HFFc6 (cell line): ENCODE measurements at regions not wholly inside any gene's neighbourhood (a gene's known extent, or its start where the extent isn't known, plus 50 kb on each side); places are given as distances from the start of the nearest gene placed in this dataset.

ENCODE experiments used
- DNase-seq: peaks from one replicate; pipeline ENCODE4 v3.0.0-alpha.2; 2018
- H3K27ac Mint-ChIP-seq: 2 replicates; pipeline ENCODE4 v1.8.0; 2020; ENCODE audit warnings: mild to moderate bottlenecking, mixed read lengths
- H3K27me3 Mint-ChIP-seq: 2 replicates; pipeline ENCODE4 v1.8.0; 2021; ENCODE audit warnings: mild to moderate bottlenecking, moderate library complexity, mixed read lengths; ENCODE audit not compliant: insufficient read depth
- H3K36me3 Mint-ChIP-seq: 2 replicates; pipeline ENCODE4 v1.8.0; 2021; ENCODE audit warnings: low read depth, mixed read lengths
- H3K4me1 Mint-ChIP-seq: 2 replicates; pipeline ENCODE4 v1.8.0; 2020; ENCODE audit warnings: low read depth, mixed read lengths
- H3K4me3 Mint-ChIP-seq: 2 replicates; pipeline ENCODE4 v1.8.0; 2020; ENCODE audit warnings: mild to moderate bottlenecking, moderate library complexity, mixed read lengths
- H3K9me3 Mint-ChIP-seq: 2 replicates; pipeline ENCODE4 v1.8.0; 2020; ENCODE audit warnings: mild to moderate bottlenecking, mixed read lengths
- CTCF ChIP-seq: fragments of 200-600 bp; sonication (generic); IDR thresholded peaks from 2 replicates; pipeline ENCODE4 v1.5.0; 2021; ENCODE audit warnings: antibody characterized with exemption, mild to moderate bottlenecking

DNA sequence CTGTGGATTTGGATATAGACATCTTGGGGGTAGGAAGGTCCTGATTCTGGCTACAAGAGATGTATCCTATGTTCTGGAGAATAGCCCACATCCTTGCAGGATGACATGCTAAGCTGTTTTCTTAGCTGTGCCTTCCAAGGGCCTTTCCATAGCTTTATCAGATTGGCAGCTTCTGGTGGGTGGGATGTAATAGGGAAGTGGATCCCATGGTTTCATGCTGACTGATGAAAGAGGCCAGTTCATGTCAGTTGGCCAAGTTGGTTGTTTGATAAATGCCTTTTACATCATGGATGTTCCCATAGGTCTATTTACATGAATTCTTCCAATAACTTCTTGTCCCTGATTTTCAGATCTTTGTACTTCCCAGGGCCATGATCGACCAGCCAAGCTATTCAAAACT lies 169.1 kb upstream of the RMST start:
- Mint-ChIP-seq H3K27ac (no peak overlapping the region), H3K4me3 (no peak overlapping the region), H3K9me3 (peaks cover 33% of the 10 kb centered on the region), H3K4me1 (no peaks in the 10 kb centered on the region), H3K36me3 (no peaks in the 10 kb centered on the region), H3K27me3 (no peaks in the 10 kb centered on the region)
- no peak for TF ChIP-seq CTCF
- DNase-seq = no peak

DNA sequence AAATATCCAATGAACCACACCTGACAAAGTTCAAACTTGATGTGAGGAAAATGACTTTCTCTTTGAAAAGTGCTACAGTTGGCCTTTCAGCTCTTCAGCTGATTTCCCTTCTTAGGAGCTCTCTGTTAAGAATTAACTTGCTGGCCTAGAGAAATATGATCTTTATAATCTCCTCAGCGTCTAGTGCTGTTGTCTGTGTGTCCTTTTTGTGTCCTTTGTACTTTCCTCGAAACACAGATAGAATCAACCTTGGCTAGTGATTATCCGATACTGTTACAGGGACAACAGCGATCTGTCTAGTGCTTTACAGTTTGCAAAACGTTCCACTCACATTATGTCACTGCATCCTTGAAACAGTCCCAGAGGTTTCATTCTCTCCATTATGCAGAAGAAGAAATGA lies 162.8 kb upstream of the RMST start:
- no peaks in the 10 kb centered on the region for H3K36me3 Mint-ChIP-seq

DNA sequence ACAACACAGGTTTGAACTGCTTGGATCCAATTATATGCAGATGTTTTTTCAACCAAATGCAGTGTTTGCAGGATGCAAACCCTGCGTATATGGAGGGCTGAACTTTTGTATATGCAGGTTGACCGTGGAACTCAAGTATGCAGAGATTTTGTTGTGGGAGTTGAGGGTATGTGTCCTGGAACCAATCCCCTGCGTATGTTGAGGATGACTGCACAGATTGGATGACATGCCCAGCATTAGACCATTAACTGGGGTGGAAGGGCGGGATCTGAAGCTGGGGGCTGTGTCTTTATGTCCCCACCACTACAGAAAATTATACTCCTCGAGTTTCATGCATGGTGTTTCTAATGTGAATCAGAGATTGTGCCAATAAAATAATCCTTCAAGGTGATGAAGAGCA lies 162.2 kb upstream of the RMST start:
- no peak overlapping the region for H3K4me3 Mint-ChIP-seq
- H3K4me1 Mint-ChIP-seq = no peaks in the 10 kb centered on the region
- no peaks in the 10 kb centered on the region for H3K27me3 Mint-ChIP-seq
- no peak overlapping the region for H3K27ac Mint-ChIP-seq
- peaks cover 29% of the 10 kb centered on the region for H3K9me3 Mint-ChIP-seq
- no peak for TF ChIP-seq CTCF
- H3K36me3 Mint-ChIP-seq = no peaks in the 10 kb centered on the region
- DNase-seq = no peak

More for the DNA sequence above, 162.8 kb upstream of the RMST start:
- H3K27ac Mint-ChIP-seq = no peak overlapping the region
- no peaks in the 10 kb centered on the region for H3K27me3 Mint-ChIP-seq
- TF ChIP-seq CTCF = no peak
- no peak for DNase-seq
- H3K4me1 Mint-ChIP-seq = no peaks in the 10 kb centered on the region
- H3K4me3 Mint-ChIP-seq = no peak overlapping the region
- peaks cover 34% of the 10 kb centered on the region for H3K9me3 Mint-ChIP-seq

DNA sequence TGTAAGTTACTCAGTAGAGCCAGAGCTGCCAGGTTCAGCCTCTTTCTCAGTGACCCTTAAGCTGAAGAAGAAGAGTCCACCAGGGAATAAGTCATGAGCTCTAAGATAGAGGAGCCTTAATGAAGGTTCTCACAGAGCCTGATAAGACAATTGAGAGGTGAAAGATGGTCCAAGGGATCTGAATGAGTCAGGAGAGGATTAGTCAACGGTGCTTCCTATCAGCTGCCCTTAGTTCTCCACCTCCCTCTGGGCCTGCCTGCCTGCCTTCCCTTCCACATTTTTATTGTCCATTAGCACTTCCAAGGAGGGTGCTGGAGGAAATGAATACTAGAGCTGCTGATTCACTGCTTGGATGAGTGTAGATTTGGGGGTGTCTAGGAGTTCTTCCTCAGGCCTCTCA lies 161.7 kb upstream of the RMST start:
- Mint-ChIP-seq H3K27me3 (no peaks in the 10 kb centered on the region), H3K36me3 (no peaks in the 10 kb centered on the region)

DNA sequence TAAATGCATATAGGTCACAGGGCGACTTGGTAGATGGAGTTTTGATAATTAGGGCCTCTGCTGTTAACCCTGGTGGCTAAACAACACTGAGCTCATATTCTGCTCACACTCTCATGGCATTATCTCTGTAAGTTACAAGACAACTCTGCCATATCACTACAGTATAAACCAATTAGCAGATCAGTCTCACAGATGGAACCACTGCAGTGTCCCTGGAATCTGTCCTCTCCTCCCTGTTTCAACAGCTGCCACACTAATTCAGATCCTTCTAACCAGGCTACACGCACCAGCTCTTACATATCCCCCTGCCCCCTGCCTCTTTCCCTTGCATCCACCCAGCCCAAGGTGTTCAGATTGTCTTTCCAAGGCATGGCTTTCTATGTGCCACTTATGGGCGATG lies 161.0 kb upstream of the RMST start:
- DNase-seq = no peak
- Mint-ChIP-seq H3K36me3 (no peaks in the 10 kb centered on the region), H3K9me3 (peaks cover 20% of the 10 kb centered on the region)

More for the DNA sequence above, 161.7 kb upstream of the RMST start:
- TF ChIP-seq CTCF = no peak
- no peaks in the 10 kb centered on the region for H3K4me1 Mint-ChIP-seq
- no peak overlapping the region for H3K4me3 Mint-ChIP-seq
- H3K27ac Mint-ChIP-seq = no peak overlapping the region
- no peak for DNase-seq
- peaks cover 25% of the 10 kb centered on the region for H3K9me3 Mint-ChIP-seq

More for the DNA sequence above, 161.0 kb upstream of the RMST start:
- no peak overlapping the region for H3K27ac Mint-ChIP-seq
- H3K4me3 Mint-ChIP-seq = no peak overlapping the region
- no peaks in the 10 kb centered on the region for H3K27me3 Mint-ChIP-seq
- no peak for TF ChIP-seq CTCF
- H3K4me1 Mint-ChIP-seq = no peaks in the 10 kb centered on the region
